GM18867 (cell line): ENCODE measurements at regions not wholly inside any gene's neighbourhood (a gene's known extent, or its start where the extent isn't known, plus 50 kb on each side); places are given as distances from the start of the nearest gene placed in this dataset.

Source experiments
- ATAC-seq: cut with Tn5 transposase; IDR thresholded peaks from one replicate; pipeline ENCODE4 v1.9.1; 2021; ENCODE audit warnings: mild to moderate bottlenecking, moderate library complexity; ENCODE audit not compliant: unreplicated experiment

DNA sequence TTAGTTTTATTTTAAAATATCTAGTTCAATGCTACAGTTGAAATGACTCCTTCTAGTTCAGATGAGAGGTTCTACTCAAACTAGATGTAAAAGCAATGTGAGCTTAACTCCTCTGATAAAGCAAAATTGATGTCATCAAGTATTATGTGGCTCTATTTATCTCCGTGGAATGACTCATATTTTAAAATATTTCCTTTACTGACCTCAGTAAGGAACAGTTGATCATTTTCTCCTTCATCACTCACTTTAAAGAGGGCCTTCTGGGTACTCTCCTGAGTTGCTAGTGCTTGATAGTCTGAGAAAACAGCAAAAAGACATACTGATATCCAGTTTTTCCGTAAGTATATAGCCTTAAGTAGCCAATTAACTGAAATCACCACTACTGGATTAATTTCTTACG is 1099.3 kb downstream of the ROBO2 start:
- no peak for ATAC-seq

DNA sequence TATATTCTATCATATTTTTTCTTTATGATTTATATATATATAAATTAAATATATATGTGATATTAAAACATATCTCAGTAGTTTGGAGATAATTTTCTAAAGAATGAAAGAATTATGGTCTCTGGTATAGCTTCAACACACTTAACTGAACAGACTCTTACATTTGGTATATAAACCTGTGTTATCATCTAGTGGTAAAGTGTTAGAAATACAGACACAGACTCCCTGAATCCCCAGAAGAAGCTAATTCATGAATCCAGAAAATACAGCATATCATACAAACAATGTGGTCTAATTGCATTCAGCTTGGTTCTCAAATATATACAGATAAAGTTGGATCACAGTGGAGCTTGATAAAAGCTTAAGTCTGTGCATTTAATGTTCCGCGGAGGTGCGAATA is 1100.4 kb downstream of the ROBO2 start:
- ATAC-seq, result no peak

DNA sequence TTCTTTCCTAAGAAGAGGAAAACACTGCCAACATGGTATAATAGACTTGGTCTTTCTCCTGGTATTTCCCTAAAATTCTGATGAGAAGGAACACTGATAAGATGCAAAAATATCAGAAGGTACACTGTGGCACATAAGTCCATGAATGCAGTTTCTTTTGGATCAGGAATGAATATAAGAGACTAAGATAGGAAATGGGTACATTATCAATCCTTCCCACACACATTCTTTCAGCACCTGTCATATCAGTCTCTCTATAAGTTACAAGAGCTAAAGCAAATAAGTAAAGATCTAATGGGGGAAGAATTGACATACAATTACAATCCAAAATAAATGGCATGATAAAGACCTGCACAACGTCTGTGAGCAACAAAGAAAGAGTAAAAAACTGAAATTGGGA is 1101.0 kb downstream of the ROBO2 start:
- ATAC-seq, result no peak

DNA sequence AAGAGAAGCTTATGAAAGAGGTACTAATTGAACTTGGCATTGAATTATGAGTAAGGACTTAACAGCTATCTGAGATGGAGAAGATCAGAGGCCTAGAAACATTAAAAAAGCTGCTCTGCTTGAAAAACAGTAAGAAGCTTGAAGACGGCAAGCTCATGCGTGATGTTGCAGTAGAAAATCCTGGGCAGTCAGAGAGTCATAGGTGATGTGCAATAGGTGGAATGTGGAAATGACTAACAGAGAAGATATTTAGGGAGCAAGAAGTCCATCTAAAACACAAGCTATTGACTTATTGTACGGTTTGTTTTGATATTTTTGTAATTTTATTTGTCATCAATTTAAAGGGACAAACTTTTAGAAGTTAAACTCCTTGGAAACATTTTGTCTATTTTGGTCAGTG is 1101.4 kb downstream of the ROBO2 start:
- ATAC-seq, result no peak

DNA sequence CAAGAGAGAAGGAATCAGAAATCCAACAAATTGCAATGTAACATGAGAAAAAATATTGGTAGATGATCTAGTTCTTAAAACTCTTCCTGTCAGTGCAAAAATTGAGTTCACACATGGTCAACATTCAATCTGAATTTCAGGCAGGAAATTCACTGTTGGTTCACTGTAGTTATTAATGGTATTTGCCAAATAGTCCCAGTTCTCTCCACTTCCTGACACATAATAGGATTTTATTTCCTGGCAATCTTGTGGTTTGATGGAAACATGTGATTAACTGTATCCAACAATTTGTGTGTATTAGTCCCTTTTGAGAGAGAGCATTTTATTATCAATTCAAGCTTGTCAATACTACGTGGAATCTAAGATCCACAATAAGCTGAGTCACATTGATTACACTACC is 1103.1 kb downstream of the ROBO2 start:
- ATAC-seq, result no peak

DNA sequence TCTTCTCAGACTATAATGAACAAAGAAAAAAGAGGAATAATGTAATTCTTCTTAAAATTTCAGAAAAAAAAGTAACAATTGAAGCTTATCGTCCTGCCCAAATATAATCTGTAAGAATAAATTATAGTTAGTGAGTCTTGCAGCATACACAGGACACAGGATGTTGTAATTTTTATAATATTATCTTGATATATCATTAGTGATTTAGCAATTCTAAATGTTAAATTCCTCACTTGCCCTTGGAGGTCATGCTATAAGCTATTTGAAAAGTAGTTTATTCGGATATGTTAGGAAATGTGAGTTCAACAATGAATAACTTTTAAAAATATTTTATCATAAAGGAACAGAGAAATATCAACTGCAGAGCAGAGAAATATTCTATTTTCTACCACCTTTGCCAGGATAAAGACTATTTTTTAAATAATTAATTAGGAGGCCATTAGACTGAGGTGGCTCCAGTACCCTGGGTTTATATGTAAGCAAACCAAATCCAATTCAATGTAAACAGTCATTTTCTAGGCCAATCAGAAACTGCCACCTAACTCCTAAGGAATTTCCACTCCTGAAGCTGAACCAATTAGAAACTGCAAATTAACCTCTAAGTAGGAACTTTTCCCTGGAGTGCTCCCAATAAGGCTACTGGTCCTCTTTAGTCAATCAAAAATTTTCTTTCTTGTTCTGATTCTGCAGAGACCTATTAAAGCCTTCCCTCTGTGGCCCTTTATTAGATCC is 1109.3 kb downstream of the ROBO2 start:
- ATAC-seq, result no peak

DNA sequence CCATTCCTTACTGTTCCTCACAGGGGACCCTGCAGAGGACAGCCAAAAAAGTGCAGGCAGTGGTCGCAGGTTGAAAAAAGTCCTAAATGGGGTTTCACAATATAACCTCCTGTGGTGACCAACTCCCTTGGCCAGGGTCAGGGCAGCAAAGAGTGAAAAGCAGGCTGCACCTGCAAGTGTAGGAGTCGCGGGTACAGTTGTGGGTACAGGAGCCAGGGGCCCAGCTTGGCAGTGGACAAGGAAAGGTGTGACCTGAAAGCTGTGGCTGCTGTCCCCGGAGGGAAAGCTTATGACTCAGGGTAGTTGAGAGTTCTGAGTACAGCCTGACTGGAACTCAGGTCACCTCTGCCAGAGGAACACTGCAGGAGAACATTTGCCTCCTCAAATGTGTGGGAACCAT is 1114.1 kb downstream of the ROBO2 start:
- ATAC-seq, result no peak

DNA sequence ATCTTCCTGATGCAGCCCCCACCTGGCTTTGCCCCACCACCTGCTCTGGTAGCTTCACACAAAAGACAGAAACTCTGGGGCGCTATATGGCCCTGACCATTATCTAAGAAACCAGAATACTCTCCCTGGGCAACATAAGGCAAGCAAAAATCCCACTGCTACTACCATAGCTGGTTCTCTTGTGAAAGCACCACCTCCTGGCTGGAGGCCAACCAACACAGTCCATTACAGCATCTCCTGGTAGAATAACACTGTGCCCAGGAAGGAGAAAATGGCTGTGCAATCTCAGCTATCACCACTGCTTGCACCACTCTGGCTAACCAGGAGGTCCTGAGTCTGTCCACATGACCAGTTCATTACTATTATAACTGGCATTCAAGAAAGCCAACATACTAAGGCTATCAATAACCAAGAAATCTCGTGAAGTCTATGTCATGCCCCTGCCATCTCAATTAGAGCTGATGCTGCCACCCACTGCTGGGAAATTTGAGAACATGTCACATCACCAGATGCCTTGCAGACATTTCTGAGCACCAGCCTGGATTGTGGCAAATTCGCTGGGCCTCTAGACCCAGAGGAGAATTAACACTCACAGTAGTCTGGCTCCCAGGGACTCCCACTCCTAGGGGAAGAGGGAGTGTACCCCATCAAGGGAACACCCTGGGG is 1114.8 kb downstream of the ROBO2 start:
- ATAC-seq, result no peak

DNA sequence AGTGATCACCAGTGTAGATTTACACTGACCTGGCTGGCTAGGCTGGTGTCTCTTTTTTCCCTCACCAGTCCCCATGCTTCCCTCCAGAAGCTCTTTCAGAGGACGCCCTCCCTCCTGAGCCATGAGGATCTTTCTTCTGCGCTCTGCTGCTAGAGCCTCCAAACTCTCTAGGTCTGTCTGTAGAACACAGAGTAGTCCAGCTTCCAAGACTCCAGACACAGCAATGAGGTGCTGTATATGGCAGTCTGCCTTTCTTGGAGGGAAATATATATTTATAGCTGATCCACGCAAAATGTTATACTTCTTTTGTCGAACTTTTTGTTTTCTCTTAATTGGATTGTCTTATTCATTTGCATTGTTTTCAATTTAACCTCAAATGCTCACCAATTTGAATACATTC is 1121.8 kb downstream of the ROBO2 start:
- no peak for ATAC-seq

DNA sequence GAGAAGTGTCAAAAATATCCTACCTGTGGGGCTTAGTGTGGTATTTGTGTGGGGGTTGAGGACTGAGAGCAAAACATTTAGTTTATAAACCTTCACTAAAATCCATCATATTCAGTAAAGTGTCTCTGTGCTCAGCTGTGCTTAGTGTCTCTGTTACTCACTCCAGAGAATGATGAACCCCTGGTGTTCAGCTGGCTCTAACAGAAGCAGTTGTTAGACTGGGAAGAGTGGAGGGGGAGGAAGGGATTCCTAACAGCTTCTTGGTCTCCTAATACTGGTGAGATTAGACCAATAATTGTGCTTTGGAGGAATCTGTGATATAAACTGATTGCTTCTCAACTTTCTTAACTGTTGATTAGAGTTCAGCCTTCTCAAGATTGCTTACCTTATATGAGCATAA is 1123.5 kb downstream of the ROBO2 start:
- ATAC-seq, result no peak

DNA sequence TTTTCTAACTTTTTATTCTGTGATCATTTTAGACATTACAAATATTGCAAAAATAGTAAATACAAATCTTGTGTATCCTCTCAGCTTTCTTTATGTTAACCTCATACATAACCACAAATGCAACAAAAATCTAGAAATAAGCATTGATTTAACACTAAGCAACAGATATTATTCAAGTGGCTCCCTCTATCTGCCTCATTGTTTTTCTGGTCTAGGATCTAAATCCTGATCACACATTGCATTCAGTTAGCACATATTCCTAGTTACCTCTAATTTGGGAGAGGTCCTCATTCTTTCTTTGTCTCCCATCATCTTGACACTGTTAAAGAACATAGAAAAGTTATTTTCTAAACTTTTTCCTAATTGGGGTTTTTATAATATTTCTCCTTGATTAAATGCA is 1126.0 kb downstream of the ROBO2 start:
- no peak for ATAC-seq

DNA sequence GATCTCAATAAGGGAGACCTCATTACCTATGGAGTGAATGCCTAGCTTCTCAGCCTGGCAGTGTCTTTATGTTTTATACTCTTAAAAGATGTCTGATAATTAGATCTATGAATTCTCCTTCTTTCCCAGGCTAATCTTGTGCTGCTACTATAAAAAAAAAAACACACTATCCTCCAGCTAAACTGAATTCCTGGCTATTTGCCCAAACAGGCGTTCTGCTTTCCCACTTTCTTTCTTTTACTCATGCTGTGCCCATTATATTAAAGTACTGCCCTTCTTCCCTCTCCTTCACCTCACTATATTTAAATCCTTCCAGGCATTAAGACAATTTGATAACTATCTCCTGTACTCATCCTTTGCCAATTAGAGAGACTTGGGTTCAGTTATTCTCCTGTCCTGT is 1134.9 kb downstream of the ROBO2 start:
- ATAC-seq, result no peak

DNA sequence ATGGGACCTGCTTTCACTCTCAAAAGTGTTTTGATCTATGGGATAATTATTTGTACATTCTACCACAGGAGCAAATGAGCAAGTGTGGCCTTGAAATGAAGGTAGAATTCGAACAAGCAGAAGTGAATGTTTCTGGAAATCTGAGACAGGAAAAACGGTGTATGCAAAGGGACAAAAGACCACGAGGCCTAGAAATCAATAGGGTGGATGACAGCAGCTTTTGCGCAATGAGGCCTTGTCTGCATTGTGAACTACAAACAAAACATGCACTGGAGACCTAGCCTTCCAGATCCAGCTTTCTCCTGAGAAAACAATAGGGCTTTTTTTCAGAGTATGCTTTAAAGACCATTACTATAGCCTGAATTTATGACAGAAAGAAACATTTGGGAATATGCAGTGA is 1137.0 kb downstream of the ROBO2 start:
- no peak for ATAC-seq

DNA sequence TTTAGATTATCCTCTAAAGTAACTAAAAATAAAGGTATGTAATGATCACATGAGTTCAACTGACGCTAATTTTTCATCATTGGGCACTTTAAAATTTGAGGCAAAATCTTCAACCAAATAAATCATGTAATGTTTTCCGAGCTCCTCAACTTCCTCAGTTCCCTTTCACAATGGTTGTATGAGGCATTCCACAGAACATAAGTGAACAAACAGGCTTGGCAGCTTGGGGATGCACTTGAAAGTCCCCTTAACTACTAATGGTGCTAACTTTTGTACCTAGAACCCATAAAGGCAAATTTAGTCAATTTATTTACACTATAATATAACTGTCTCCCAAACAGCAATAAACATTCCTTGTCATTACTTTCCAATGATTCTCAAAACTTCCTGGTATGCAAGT is 1137.9 kb downstream of the ROBO2 start:
- ATAC-seq, result no peak

DNA sequence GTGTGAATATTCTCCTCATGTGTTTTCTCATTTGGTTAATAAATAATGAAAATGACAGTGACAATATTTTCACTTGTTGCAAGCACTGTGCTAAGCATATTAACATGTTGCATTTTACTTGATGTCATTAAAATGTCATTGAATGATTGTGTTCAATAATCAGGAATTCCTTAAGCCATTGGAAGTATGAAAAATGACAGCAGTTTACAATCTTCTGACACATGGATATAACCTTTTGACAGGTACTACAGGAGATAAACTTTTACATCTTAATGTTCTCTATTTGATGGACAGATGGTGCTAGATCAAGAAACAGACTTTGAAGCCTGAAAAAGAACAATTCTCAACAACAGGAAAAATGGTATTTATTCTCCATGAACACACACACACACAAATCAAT is 1138.3 kb downstream of the ROBO2 start:
- ATAC-seq, result no peak

DNA sequence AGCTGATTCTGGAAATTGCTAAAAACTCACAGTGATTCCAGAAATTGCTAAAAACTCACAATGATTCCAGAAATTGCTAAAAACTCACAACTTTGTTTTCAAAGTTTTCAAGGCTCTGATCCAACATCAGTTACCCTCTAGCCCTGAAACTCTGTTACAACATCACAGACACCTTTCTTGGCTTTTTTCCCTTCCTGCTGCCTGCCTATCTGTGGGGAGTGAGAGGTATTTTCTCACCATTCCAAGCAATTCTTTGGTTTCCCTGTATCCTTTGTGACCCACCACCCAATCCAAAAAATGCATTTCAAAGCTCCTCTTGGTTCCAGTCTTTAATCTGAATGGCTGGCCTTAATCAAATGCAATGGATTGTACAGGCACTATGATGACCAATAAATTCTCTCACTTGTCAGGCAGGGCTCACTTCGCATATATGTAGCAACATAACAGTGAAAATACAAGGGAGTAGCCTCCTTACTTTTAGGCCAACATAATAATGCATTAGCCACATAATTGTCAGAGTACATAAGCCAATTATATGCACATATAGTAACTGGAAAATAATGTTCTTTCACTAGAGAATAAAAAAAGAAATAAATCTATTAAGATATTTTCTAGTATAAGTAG is 1139.0 kb downstream of the ROBO2 start:
- no peak for ATAC-seq

DNA sequence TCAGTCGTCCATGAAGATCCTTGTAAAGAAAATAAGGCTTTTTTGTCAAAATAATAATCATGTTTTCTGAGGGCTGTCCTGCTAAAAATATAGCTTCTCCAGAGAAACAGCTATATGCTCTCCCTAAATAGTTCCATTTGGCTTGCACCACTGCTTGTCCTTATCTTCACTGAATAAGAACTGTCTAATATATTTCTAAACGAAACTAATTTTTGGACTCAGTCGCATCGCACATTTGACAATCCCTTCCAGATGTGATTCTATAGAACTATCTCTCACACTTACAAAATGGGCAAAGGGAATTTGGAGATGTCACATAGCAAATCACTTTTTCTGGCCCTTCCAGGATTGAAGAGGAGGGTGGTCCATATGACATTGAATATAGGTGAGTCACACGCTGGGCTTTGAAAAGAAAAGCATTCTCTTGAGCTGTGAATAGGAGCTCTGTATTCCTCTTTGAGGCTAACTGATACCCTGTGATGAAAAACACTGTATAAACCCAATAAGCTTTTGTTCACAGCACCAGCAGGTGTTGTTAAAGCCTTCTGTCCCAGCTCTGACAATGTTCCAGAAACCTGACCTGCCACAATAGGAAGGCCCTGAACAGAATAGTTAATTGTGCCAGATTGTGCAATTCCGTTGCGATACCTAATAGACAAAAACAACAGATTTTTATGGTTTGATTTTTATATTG is 1144.2 kb downstream of the ROBO2 start:
- ATAC-seq, result no peak

DNA sequence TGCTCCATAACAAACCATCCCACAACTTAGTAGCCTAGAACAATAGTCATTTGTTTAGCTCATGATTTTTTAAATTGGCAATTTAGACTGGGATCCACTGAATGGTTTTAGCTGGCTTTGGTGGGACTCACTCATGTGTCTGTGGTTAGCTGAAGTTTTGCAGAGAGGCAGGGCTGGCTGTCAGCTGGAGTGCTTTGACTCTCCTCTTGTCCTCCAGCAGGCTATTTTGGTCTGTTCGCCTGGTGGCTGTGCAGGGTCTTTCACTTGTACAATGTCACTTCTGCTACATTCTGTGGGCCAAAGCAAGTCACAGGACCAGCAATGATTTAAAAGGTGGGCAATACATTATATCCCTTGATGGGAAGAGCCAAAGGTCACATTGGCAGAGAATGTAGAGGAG is 1146.5 kb downstream of the ROBO2 start:
- ATAC-seq, result no peak

DNA sequence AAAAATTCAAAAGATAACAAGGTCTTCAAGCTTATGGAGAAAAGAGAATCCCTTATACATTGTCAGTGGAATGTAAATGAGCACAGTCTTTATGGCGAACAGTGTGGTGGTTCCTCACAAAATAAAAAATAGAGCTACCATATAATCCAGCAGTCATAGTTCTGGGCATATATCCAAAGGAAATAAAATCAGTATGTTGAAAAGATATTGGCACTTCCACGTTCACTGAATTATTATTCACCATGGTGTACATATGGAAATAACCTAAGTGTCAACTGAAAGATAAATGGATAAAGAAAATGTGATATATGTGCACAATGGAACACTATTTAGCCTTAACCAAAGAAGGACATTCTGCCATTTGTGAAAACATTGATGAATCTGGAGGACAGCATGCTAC is 1161.2 kb downstream of the ROBO2 start:
- ATAC-seq, result no peak

DNA sequence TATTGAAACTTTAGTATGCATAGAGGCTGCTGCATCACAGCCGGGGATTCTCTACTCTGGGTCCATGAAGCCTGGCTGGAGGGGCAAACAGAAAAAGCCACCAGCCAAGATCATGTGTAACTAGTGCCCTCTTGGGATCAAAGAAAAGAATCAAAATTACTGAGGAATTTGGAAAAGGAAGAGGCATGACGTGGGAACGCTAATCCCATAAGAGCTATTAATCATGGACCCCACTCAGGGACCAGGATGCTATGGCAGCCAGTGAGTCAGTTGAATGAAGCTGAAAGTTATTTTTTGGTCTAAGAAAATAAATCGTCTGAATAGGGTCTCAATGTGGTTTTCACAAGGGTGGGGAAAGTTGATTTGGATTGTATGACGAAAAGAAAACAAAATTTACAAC is 1165.1 kb downstream of the ROBO2 start:
- ATAC-seq, result no peak

DNA sequence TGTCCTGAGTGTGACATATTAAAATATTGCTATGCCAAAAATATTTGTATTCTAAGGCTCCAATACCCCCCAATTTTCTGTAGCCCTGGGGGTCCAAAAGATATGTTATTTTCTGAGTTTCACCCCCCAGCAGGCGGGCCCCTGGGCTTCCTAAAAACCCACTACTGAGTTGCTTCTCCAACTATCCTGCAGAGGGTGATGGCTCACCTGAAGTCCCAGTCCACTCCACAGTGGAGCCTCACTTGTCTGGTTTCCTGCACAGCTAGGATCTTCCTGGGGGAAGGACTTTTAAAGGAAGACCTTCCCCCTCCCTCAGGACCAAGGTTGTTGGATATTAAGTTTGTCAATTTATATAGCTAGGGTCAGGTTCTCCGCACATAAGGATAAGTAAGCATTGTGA is 1181.4 kb downstream of the ROBO2 start:
- no peak for ATAC-seq

DNA sequence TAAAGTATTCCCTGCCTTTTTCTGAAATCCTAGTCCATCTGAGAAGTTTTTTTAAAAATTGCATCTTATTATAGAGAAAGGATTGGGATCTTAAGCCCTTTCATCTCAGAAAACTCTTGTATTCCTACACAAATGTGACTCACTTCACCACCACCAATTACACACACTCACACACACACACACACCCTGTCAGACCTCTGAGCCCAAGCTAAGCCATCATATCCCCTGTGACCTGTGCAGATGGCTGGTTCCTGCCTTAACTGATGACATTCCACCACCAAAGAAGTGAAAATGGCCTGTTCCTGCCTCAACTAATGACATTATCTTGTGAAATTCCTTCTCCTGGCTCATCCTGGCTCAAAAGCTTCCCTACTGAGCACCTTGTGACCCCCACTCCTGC is 1181.9 kb downstream of the ROBO2 start:
- ATAC-seq, result no peak
